Thoracic aorta (tissue), 2 donors: ENCODE measurements at regions not wholly inside any gene's neighbourhood (a gene's known extent, or its start where the extent isn't known, plus 50 kb on each side); places are given as distances from the start of the nearest gene placed in this dataset.

Experiments used
- ATAC-seq: fragments of 150-250 bp; one replicate; pipeline ENCODE4 v1.8.0; 2017; ENCODE audit warnings: low read depth; ENCODE audit not compliant: insufficient number of reproducible peaks, low FRiP score
- DNase-seq: peaks from one replicate; pipeline ENCODE4 v3.0.0-alpha.2; 2020; ENCODE audit warnings: low spot score
- H3K27ac ChIP-seq, 2 donors: fragments of 200-600 bp; sonication (generic); 1 replicate in 1 of 2; 2 replicates in 1 of 2; pipeline ENCODE4 v1.5.1; 2016; ENCODE audit warnings: mild to moderate bottlenecking in 2 of 2, moderate library complexity in 2 of 2
- H3K27me3 ChIP-seq: fragments of 200-600 bp; sonication (generic); replicated peaks from 2 replicates; pipeline ENCODE4 v1.6.0; 2016; ENCODE audit warnings: mild to moderate bottlenecking; ENCODE audit not compliant: insufficient read depth
- H3K36me3 ChIP-seq: fragments of 200-600 bp; sonication (generic); one replicate; pipeline ENCODE4 v1.5.1; 2016
- H3K4me1 ChIP-seq, 2 donors: fragments of 200-600 bp; sonication (generic); 1 replicate in 1 of 2; 2 replicates in 1 of 2; pipeline versions ENCODE4 v1.5.1 to v1.6.0; 2016; ENCODE audit warnings: low read depth in 2 of 2, mild to moderate bottlenecking in 1 of 2; ENCODE audit not compliant: control insufficient read depth in 1 of 2
- H3K4me3 ChIP-seq: fragments of 200-600 bp; sonication (generic); 2 replicates; pipeline ENCODE4 v1.5.1; 2016; ENCODE audit warnings: mild to moderate bottlenecking
- H3K9me3 ChIP-seq: fragments of 200-600 bp; sonication (generic); 2 replicates; pipeline ENCODE4 v1.5.1; 2016
- CTCF ChIP-seq: fragments of 200-600 bp; sonication (generic); IDR thresholded peaks from one replicate; pipeline ENCODE4 v1.5.1; 2019; ENCODE audit warnings: antibody characterized with exemption

- no peak overlapping the region for H3K4me3 ChIP-seq
- H3K9me3 ChIP-seq = no peaks in the 10 kb centered on the region
- no peaks in the 10 kb centered on the region for H3K4me1 ChIP-seq
- DNase-seq (no peak), ATAC-seq (no peak)
- no peak for TF ChIP-seq CTCF
- H3K27me3 ChIP-seq = no peaks in the 10 kb centered on the region
- H3K36me3 ChIP-seq = no peaks in the 10 kb centered on the region
- no peak overlapping the region for H3K27ac ChIP-seq
Observed at GRCh38 chr15:72919936-72920465, 132.3 kb upstream of the NEO1 start.

GRCh38 chr15:72916897-72917296 lies 133.3 kb upstream of the ADPGK start:
- no peaks in the 10 kb centered on the region for H3K9me3 ChIP-seq
- H3K36me3 ChIP-seq = no peaks in the 10 kb centered on the region
- no peaks in the 10 kb centered on the region for H3K27me3 ChIP-seq
- TF ChIP-seq CTCF = no peak
- ATAC-seq = no peak
- H3K4me1 ChIP-seq = no peaks in the 10 kb centered on the region
- no peak overlapping the region for H3K4me3 ChIP-seq
- H3K27ac ChIP-seq = no peak overlapping the region
- DNase-seq = no peak

DNA sequence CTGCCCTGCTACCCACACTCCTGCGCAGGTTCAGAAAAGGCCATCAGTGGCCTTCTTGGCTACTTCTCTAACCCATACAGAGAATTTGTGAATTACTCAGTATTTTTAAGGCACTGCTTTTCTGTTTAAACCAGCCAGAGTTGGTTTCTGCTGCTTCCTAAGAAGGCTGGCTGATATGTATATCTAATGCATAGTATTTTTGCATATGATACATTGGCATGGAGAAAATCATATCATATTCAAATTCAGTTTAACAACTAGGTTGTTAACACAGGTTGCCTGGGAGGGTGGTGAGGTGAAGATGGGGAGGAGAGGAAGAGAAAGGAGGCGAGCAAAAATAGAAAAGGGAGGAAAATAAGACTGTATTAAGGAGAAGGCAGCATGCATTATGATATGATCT lies 132.8 kb upstream of the ADPGK start:
- no peak for TF ChIP-seq CTCF
- DNase-seq (no peak), ATAC-seq (no peak)
- Histone ChIP-seq H3K4me1 (no peaks in the 10 kb centered on the region), H3K36me3 (no peaks in the 10 kb centered on the region), H3K27me3 (no peaks in the 10 kb centered on the region), H3K9me3 (no peaks in the 10 kb centered on the region), H3K4me3 (no peak overlapping the region), H3K27ac (no peak overlapping the region)

DNA sequence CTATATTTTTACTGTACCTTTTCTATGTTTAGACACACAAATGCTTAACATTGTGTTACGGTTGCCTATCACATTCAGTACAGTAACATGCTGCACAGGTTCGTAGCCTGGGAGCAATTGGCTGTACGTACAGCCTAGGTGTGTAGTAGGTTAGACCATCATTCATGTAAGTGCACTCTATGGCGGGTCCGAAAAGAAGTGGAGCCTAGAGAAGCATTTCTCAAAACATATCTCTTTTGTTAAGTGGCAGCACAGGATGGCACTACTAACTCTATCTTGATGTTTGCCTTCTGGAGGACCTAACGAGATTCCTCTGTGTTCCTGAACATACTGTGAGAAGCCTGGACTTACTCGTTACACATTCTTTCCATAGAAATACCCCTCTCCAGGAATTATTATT lies 132.3 kb upstream of the ADPGK start:
- DNase-seq = no peak

DNA sequence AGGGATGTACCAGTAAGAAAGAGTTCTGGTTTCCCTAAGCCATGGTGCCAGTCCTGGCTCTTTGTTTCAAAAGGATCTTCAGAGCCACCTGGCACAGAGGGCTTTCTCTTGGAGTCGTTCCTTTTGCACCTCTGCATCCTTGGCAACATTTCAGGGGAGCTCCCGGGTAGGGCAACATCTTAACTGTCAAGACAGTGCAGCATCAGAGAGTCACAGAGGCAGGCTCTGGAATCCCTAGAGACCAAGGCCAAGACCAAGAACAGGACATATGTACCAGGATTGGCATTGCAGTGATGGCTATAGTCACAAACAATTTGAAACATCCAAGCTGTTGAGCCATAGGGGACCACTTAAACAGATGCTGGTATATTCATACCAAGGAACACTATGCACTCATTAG lies 129.4 kb upstream of the ADPGK start:
- ATAC-seq (no peak), DNase-seq (no peak)
- no peak overlapping the region for H3K27ac ChIP-seq
- no peaks in the 10 kb centered on the region for H3K9me3 ChIP-seq
- TF ChIP-seq CTCF = no peak
- no peaks in the 10 kb centered on the region for H3K36me3 ChIP-seq
- H3K4me1 ChIP-seq = peaks cover 0 to 4% of the 10 kb centered on the region in 2 donors
- no peaks in the 10 kb centered on the region for H3K27me3 ChIP-seq
- no peak overlapping the region for H3K4me3 ChIP-seq

More for the DNA sequence above, 132.3 kb upstream of the ADPGK start:
- Histone ChIP-seq H3K4me1 (no peaks in the 10 kb centered on the region), H3K27ac (no peak overlapping the region), H3K9me3 (no peaks in the 10 kb centered on the region), H3K4me3 (no peak overlapping the region), H3K27me3 (no peaks in the 10 kb centered on the region), H3K36me3 (no peaks in the 10 kb centered on the region)
- ATAC-seq = no peak
- TF ChIP-seq CTCF = no peak
